ENCODE measurements at regions not wholly inside any gene's neighbourhood (a gene's known extent, or its start where the extent isn't known, plus 50 kb on each side); places are given as distances from the start of the nearest gene placed in this dataset.

DNA sequence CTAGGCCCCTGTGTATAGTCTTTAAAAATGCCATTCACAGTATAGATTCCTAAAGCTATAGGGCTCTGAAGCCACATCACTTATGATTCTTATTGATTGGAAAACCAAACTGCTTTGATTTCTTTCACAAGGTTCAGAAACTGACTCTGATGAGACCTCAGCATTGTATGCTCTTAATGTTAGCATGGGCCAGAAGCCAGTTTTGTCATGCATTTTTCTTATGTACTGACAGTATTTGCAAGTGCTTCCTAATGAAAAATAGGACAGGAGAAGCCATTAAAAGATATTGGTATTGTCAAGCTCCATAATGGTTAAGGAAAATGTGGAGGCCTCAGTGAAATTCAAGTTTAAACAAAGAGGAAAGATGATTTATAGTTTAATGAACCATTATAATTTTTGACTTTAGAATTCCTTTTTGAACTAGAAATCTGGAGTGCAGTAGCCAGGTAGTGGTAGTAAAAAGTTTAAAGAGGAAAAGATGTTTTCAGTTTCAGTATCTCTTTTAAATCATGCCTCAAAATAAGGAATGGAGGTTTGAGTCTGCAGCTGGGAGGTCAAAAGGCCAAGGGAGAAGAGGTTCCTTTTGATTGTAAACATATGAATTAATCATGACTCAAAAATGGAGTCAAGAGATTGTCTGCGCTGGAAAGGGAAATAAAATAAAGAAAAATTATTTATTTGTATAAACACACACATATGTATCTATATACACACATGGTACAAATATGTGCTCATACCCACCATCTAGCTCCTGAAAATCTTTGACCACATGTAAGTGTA, 388.1 kb upstream of the PRICKLE1 start:
- TF ChIP-seq, protein P1, sequence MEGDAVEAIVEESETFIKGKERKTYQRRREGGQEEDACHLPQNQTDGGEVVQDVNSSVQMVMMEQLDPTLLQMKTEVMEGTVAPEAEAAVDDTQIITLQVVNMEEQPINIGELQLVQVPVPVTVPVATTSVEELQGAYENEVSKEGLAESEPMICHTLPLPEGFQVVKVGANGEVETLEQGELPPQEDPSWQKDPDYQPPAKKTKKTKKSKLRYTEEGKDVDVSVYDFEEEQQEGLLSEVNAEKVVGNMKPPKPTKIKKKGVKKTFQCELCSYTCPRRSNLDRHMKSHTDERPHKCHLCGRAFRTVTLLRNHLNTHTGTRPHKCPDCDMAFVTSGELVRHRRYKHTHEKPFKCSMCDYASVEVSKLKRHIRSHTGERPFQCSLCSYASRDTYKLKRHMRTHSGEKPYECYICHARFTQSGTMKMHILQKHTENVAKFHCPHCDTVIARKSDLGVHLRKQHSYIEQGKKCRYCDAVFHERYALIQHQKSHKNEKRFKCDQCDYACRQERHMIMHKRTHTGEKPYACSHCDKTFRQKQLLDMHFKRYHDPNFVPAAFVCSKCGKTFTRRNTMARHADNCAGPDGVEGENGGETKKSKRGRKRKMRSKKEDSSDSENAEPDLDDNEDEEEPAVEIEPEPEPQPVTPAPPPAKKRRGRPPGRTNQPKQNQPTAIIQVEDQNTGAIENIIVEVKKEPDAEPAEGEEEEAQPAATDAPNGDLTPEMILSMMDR (IDR thresholded peaks at IDR 0.05): no peak
- TF ChIP-seq POLR2AphosphoS5 (IDR thresholded peaks at IDR 0.05): no peak
- no peak for TF ChIP-seq EP300 (IDR thresholded peaks at IDR 0.05)
